ENCODE measurements at regions not wholly inside any gene's neighbourhood (a gene's known extent, or its start where the extent isn't known, plus 50 kb on each side); places are given as distances from the start of the nearest gene placed in this dataset.
A peak's percentile ranks its signal among the peaks of the same experiment; 100 is the strongest.

GRCh38 chr9:20028849-20029231 is 240.0 kb upstream of the SLC24A2 start:
- DNase-seq (ENCODE audit: extremely low read depth in 1 of 11, low read depth in 9 of 11, low spot score in 4 of 11): peak in 6 of 11 donors; percentile 24 to 66 (median 46)

- no peak for DNase-seq (ENCODE audit: extremely low read depth in 1 of 11, low read depth in 9 of 11, low spot score in 4 of 11)
Measured at GRCh38 chr9:20028192-20028848, 239.5 kb upstream of the SLC24A2 start.

GRCh38 chr9:20023961-20024571 is 235.2 kb upstream of the SLC24A2 start:
- no peak for DNase-seq (ENCODE audit: extremely low read depth in 1 of 11, low read depth in 9 of 11, low spot score in 4 of 11)

GRCh38 chr9:20023210-20023905 is 234.5 kb upstream of the SLC24A2 start:
- DNase-seq (ENCODE audit: extremely low read depth in 1 of 11, low read depth in 9 of 11, low spot score in 4 of 11): no peak

- no peak for DNase-seq (ENCODE audit: extremely low read depth in 1 of 11, low read depth in 9 of 11, low spot score in 4 of 11)
Measured at GRCh38 chr9:20022410-20022809, 233.6 kb upstream of the SLC24A2 start.

GRCh38 chr9:20016611-20017010 is 227.8 kb upstream of the SLC24A2 start:
- DNase-seq (ENCODE audit: extremely low read depth in 1 of 11, low read depth in 9 of 11, low spot score in 4 of 11): no peak

- DNase-seq (ENCODE audit: extremely low read depth in 1 of 11, low read depth in 9 of 11, low spot score in 4 of 11): no peak
Measured at GRCh38 chr9:20015427-20015931, 226.6 kb upstream of the SLC24A2 start.

- no peak for DNase-seq (ENCODE audit: extremely low read depth in 1 of 11, low read depth in 9 of 11, low spot score in 4 of 11)
Measured at GRCh38 chr9:20014168-20014567, 225.3 kb upstream of the SLC24A2 start.

- DNase-seq (ENCODE audit: extremely low read depth in 1 of 11, low read depth in 9 of 11, low spot score in 4 of 11): no peak
Measured at GRCh38 chr9:20012232-20012631, 223.4 kb upstream of the SLC24A2 start.

- DNase-seq (ENCODE audit: extremely low read depth in 1 of 11, low read depth in 9 of 11, low spot score in 4 of 11): no peak
Measured at GRCh38 chr9:20009606-20010005, 220.8 kb upstream of the SLC24A2 start.

GRCh38 chr9:20002011-20002410 is 213.2 kb upstream of the SLC24A2 start:
- DNase-seq (ENCODE audit: extremely low read depth in 1 of 11, low read depth in 9 of 11, low spot score in 4 of 11): no peak

GRCh38 chr9:20001058-20001457 is 212.2 kb upstream of the SLC24A2 start:
- DNase-seq (ENCODE audit: extremely low read depth in 1 of 11, low read depth in 9 of 11, low spot score in 4 of 11): no peak

- no peak for DNase-seq (ENCODE audit: extremely low read depth in 1 of 11, low read depth in 9 of 11, low spot score in 4 of 11)
Measured at GRCh38 chr9:19999491-20000057, 210.7 kb upstream of the SLC24A2 start.

- no peak for DNase-seq (ENCODE audit: extremely low read depth in 1 of 11, low read depth in 9 of 11, low spot score in 4 of 11)
Measured at GRCh38 chr9:19998823-19999455, 210.1 kb upstream of the SLC24A2 start.

GRCh38 chr9:19998153-19998552 is 209.3 kb upstream of the SLC24A2 start:
- DNase-seq (ENCODE audit: extremely low read depth in 1 of 11, low read depth in 9 of 11, low spot score in 4 of 11): no peak

GRCh38 chr9:19995619-19996018 is 206.8 kb upstream of the SLC24A2 start:
- no peak for DNase-seq (ENCODE audit: extremely low read depth in 1 of 11, low read depth in 9 of 11, low spot score in 4 of 11)

GRCh38 chr9:19994296-19994695 is 205.5 kb upstream of the SLC24A2 start:
- DNase-seq (ENCODE audit: extremely low read depth in 1 of 11, low read depth in 9 of 11, low spot score in 4 of 11): no peak

- DNase-seq (ENCODE audit: extremely low read depth in 1 of 11, low read depth in 9 of 11, low spot score in 4 of 11): no peak
Measured at GRCh38 chr9:19992556-19992955, 203.7 kb upstream of the SLC24A2 start.

- no peak for DNase-seq (ENCODE audit: extremely low read depth in 1 of 11, low read depth in 9 of 11, low spot score in 4 of 11)
Measured at GRCh38 chr9:19989213-19989612, 200.4 kb upstream of the SLC24A2 start.

GRCh38 chr9:19988281-19988680 is 199.4 kb upstream of the SLC24A2 start:
- DNase-seq (ENCODE audit: extremely low read depth in 1 of 11, low read depth in 9 of 11, low spot score in 4 of 11): no peak

Measured in renal cortex interstitium (tissue), 11 donors.